H7 (cell line): ENCODE measurements at regions not wholly inside any gene's neighbourhood (a gene's known extent, or its start where the extent isn't known, plus 50 kb on each side); places are given as distances from the start of the nearest gene placed in this dataset.
"Not testable (repeated sequence)": the region's sequence is repeated elsewhere in the genome, so short reads cannot be mapped to it uniquely, and the experiment has no call there.

Experiments used
- DNase-seq: peaks from one replicate; pipeline ENCODE4 v3.0.0; 2012
- H3K27me3 ChIP-seq: 2 replicates; pipeline ENCODE4 v1.6.0; 2011; ENCODE audit warnings: mild to moderate bottlenecking, low read length; ENCODE audit not compliant: control insufficient read depth, insufficient read depth
- H3K36me3 ChIP-seq: replicated peaks from 2 replicates; pipeline ENCODE4 v1.5.1; 2011; ENCODE audit warnings: low read length; ENCODE audit not compliant: control insufficient read depth, insufficient read depth
- H3K4me3 ChIP-seq: 2 replicates; pipeline ENCODE4 v1.5.1; 2011; ENCODE audit warnings: low read depth, mild to moderate bottlenecking, control low read depth, low read length, moderate library complexity; ENCODE audit not compliant: insufficient read depth

DNA sequence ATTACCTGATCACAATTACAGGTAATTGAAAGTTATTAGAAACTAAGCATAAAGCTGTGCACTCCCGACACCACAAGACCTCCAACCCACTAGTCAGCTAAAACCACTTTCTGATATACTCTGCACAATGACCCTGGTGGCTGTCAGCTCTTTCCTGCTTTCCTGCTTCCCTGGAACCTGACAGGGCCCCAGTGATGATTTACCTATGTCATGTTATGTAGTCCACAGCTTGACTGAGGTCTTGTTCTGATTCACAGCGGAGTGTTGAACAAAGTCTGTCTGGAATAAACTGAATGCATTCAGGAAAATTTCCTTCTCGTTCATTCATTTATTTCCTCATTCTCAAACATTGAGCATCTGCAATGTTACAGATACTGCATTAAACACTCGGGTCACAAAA, 136.5 kb downstream of the SPDYE17 start:
- not testable (repeated sequence) for H3K36me3 ChIP-seq, DNase-seq

DNA sequence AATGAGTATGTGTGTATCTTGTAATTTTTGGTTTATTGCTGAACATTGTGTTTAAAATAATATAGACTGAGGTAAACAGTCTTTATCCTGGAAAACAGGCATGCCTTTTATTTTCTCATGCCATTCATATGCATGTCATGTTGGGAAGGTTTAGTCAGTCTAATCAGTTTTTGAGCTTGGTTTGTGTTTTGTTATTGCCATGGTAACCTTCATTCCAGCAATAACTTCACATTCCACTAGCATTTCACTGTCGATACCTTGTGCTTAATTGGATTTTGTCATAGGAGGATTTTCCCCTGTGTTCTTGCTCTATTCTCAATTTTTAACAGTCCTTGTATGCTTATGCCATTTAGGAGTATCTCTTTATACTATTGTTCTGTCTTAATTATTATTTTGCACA, 140.4 kb downstream of the SPDYE17 start:
- DNase-seq, H3K27me3 ChIP-seq, H3K36me3 ChIP-seq, H3K4me3 ChIP-seq: not testable (repeated sequence)

More for the DNA sequence above, 136.5 kb downstream of the SPDYE17 start:
- H3K27me3 ChIP-seq, H3K4me3 ChIP-seq: not testable (repeated sequence)

DNA sequence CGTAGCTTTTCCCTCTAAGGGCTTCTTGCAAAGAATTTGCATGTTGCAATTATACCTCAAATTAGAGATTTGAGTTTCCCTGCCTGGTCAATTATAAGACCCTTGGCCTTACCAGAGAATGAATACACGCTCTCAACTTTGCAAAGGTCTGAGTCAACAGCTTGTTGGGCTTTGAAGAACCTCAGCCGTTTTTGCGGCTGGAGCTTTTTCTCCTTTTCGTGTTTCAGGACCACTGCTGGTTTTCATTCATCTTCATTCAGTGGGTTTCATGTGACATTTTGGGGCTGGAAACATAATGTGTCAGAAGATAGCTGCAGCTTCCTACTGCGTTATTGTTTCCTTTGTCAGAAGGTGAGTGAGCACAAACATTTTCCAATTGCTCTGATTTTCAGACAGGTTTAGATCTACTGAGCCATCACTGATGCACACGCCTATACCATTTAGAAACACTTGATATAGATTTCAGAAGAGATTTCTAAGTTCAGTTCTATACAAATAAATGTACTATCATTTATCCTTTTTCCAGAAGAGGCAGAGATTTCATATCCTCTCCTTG, 152.3 kb downstream of the SPDYE17 start:
- not testable (repeated sequence) for H3K27me3 ChIP-seq, H3K36me3 ChIP-seq, DNase-seq, H3K4me3 ChIP-seq

DNA sequence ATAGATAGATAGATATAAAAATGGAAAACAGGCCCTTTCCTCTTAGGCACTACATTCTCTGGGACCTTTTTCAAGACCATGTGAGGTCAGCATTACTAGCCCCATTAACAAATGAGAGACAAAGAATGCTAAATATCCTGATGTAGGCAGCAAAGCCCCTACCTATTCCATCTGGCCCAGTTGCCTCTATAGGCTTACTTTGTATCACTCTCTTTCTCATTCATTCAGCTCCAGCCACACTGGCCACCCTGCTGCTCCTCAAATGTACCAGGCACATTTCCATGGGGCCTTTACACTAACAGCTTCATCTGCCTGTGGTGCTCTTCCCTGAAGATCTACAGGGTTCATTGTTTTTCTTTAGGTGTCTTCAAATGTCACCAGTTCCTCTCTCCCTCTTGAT, 156.4 kb downstream of the SPDYE17 start:
- H3K27me3 ChIP-seq, DNase-seq, H3K36me3 ChIP-seq, H3K4me3 ChIP-seq: not testable (repeated sequence)

DNA sequence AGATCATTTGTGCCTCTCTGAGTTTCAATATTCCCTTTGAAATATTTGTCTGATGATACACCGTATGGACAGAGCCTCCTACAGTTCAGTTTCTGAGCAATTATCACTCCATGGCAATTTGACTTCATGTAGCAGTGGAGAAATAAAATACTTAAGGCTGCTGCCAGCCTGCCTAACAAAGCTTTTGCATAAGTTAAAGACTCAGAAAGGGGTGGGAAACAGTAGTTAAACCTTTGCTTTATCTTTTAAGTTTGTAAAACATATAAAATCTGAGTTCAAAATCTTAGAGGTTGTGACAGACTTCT, 161.7 kb downstream of the SPDYE17 start:
- not testable (repeated sequence) for H3K4me3 ChIP-seq, H3K27me3 ChIP-seq, DNase-seq, H3K36me3 ChIP-seq

DNA sequence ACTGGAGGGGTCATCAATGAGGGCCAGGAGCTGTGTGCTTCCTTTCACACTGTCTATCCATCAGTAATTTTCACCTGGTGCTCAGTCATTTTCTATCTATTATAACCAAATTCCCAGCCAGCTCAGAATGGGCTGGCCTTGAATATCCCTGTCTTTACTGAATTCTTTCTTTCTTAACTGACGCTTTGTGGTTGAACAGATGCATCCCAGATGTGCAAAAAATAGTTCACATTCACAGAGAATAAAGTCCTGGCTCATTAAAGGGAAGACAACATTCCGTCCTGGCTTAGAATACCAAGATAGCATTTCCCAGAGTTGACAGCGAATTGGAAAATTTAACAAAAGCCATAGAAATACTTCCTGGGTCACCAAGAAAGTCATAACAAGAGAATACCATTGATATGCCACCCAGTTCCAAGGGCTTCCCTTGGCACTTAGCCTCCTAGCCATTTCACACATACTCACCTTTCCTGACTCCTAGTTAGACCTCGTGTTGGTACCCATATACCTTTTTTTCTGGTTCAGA, 164.7 kb downstream of the SPDYE17 start:
- not testable (repeated sequence) for H3K27me3 ChIP-seq, H3K4me3 ChIP-seq, DNase-seq, H3K36me3 ChIP-seq

DNA sequence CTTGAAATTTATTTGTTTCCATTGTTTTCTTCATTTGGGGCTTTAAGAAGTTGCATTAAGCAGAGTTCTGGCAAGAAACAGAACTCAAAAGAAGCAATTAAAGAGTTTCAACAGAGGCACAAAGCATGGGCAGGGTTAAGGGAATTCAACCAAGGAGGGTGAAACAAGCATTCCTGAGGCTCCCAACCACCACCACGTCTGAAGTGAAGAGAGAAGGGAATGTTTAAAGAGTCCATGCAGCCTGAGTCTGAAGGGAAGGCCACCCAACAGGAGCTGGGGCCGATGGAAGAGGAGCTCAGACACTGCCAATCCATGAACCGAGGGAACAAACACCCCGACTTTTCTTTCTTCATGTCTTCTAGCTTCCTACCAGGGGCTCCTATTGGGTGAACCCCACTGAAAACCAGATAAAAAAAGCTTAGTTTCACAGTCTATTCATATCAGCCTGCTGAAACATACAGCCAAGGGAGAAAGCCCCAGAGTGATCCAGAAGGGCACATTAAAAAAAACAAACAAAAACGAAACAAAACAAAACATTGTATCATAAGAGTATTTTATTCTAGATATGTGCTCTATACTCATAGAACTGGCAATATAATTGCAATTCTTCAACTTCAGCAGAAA, 168.9 kb downstream of the SPDYE17 start:
- DNase-seq, H3K36me3 ChIP-seq, H3K4me3 ChIP-seq, H3K27me3 ChIP-seq: not testable (repeated sequence)

DNA sequence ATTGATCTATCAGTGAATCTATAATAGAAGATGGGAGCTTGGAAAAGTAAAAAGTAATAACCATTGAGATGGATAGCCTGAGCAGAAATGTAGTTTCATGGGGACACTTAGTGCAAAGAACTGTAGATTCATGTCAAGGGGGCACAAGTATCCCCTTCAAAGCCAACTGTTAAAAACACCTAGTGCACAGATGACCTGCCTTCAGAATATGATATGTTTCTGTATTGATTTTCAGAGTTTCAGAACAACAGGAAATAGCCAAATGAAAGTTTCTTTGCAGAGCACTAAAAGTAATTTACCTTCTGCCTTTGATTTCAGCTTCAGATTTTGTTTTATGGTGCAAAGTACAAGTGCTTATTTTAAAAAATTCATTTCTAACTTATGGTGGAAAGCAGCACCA, 169.9 kb downstream of the SPDYE17 start:
- not testable (repeated sequence) for H3K36me3 ChIP-seq, H3K4me3 ChIP-seq, H3K27me3 ChIP-seq, DNase-seq

DNA sequence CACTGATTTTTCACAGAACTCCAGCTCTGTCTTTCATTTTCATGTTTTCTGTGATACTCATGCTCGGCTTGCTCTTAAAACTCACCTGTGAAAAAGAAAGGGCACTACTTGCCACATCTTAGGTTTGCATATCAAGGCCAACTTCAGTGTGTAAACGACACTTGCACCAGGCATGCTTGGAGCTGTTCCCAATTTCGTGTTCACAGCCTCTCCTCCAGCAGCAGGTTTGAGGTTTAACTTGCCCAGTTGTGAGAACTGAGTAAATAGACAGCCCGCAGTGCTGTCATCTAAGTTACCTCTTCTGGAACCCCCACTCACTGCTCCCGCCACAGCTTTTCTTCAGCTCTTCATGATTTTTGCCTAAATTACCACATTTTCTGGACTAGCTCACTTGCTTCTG, 172.2 kb downstream of the SPDYE17 start:
- not testable (repeated sequence) for H3K36me3 ChIP-seq, H3K4me3 ChIP-seq, H3K27me3 ChIP-seq, DNase-seq

DNA sequence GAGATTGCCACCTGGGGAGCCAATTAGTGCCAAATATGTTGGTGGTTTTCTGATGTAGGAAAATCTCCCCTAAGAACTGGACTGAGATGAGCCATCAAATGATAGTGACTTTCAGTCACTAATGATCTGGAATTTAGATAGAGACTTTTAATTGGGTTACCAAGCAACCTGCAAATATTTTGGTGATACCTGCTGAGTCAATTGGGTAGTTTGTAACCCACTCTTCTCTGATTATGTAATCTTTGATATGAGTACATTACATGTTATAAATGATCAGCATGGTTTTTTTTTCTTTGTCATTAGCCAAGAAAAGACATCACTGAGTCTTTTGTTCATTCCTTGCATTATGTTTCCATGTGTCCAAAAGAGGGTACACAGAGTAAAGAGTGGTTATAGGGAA, 177.5 kb downstream of the SPDYE17 start:
- not testable (repeated sequence) for DNase-seq, H3K36me3 ChIP-seq, H3K27me3 ChIP-seq, H3K4me3 ChIP-seq

DNA sequence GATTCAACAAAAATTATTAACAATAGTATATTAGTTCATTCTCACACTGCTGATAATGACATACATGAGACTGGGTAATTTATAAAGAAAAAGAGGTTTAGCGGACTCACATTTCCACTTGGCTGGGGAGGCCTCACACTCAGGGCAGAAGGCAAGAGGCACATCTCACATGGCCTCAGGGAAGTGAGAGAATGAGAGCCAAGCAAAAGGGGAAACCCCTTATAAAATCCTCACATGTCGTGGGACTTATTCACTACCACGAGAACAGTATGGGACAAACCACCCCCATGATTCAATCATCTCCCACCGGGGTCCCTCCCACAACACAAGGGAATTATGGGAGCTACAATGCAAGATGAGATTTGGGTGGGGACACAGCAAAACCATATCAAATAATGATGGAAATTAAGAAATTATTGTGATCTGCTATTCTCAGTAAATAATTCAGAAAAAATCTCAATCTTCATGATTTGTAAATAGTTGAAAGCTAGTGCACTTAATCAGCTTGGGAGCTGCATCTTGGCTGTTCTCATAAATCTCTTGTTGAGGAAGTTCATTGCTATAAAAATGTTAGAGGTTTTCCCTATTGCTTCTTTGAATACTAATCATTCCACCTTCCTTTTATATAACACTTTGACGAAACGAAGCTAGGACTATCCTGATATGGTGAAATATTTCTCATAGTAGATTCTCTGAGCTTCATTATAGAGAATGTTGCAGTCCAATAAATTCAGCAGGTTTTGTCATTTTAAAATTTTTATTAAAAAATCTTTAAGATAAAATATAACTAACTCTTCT, 179.2 kb downstream of the SPDYE17 start:
- not testable (repeated sequence) for DNase-seq, H3K36me3 ChIP-seq, H3K27me3 ChIP-seq, H3K4me3 ChIP-seq

DNA sequence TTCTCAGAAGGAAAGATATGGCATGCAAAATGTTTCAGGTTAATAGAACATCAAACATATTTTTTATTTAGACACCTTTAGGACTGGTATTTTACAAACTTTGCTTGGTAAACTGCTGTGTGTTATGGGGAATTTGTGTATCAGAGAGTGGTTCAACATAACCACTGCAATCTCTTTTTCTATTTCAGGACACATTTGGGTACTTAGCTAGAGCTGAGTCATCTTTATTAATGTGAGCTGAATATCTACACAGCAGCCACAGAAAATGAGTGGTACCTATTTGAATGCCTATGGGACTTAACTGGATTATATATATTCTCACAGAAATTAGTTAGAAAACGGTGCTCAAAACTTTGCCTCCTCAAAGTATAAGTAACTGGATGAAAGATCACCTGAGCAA, 179.8 kb downstream of the SPDYE17 start:
- not testable (repeated sequence) for H3K36me3 ChIP-seq, H3K4me3 ChIP-seq, H3K27me3 ChIP-seq, DNase-seq

DNA sequence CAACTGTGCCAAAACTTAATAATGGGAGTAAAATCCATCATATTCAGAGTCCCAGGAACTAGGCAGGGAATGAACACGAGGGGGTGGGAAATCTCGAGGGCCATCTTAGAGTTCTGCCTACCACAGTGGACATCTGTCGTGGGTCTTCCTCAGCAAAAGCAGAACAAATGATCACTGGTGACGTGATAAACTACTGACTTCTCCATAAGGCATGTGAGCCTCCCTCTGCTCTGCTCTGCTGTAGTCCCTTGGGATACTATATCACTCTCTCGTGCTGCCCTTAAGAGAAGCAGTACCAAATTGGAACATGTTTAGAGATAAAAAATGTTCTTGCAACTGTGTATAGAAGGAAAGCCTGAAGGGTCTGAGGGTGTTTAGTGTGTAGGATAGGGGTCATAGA, 180.5 kb downstream of the SPDYE17 start:
- DNase-seq, H3K36me3 ChIP-seq, H3K27me3 ChIP-seq, H3K4me3 ChIP-seq: not testable (repeated sequence)

DNA sequence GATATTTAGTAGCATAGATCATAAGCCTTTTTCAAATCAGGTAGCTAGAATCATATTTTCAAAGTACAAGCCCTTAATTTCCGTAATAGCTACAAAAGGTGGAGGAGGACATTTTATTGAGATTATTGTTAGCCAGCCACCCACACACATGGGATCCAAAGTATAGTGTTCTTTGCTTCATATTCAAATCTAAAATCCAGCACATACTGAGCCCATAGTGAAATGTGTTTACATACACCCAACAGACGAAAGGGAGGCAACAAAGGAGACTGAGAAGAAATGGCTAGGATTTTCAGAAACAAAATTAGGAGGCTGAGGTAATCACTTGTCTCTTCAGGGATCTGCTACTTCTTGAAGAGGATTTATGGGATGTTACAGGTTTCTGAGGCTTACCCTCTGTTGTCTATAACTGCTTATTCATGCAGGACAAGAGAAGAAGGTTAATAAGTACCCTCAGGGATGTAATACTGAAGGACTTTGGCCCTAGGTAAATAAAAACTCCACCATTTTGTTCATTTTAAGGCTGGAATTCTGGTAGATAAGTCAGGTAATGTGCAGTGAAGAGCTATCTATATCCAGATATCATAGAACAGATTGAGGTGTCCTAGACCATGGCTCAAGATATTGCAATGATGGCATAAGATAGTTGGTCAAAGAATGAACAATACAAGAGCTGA, 182.1 kb downstream of the SPDYE17 start:
- H3K4me3 ChIP-seq, H3K27me3 ChIP-seq, H3K36me3 ChIP-seq, DNase-seq: not testable (repeated sequence)

DNA sequence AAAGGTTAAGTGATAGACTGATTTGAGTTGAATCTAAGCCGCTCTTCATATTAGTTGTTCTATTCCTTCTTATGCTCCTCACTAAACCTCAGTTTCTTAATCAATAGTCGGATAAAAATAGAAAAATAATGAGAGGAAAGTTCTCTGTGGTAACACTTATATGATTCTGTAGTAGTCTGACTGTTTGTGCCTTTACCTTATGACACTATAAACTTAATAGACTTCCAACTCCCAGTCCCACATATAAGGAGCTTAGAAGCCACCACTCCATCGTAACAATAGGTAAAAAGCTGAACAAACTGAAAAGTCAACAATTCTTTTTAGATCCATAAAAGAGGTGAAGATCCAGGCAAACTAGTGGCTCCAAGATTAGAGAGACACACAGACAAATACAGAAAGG, 192.3 kb downstream of the SPDYE17 start:
- H3K27me3 ChIP-seq, DNase-seq, H3K36me3 ChIP-seq, H3K4me3 ChIP-seq: not testable (repeated sequence)
